GM21528 (cell line): ENCODE measurements at regions not wholly inside any gene's neighbourhood (a gene's known extent, or its start where the extent isn't known, plus 50 kb on each side); places are given as distances from the start of the nearest gene placed in this dataset.

Experiments used
- ATAC-seq: cut with Tn5 transposase; IDR thresholded peaks from one replicate; pipeline ENCODE4 v1.9.1; 2021; ENCODE audit warnings: mild to moderate bottlenecking, moderate library complexity; ENCODE audit not compliant: unreplicated experiment, low FRiP score

- no peak for ATAC-seq
Observed at GRCh38 chr11:131223198-131223991, 147.0 kb upstream of the NTM start.

DNA sequence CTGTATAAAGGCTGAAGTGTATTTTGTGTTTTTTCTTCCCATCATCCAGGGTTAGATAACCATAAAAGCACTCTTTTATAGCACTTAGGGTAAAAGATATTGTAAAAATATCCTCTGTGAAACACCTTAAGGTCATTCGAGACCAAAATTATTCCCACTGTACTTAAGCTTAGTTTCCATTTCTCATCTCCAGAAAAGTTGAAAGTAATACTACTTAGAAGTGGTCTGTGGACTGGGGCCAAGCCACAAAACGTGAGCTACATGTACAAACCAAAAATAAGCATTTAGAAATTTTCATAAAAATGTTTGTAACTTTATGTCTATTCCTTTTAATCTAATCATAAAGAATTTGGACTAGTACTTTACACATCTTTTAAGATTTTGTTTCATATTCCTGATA, 142.0 kb upstream of the NTM start:
- no peak for ATAC-seq

DNA sequence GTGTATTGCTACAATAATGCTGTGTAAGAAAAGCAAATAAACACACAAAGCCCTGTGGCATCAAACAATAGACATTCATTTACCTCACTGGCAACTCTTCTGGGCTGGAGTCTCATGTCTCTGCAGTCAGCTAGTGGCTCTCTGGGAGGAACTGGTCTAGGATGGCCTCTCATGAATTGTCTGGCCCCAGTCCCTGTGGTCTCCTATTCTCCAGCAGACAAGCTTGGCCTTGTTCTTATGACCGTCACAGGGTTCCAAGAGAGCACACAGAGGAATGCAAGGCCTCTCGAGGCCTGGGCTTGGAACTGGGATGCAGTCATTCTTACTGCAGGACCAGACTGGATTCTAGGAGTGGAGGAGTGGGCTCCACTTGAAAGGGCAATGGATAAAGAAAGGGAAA, 141.2 kb upstream of the NTM start:
- ATAC-seq, result no peak

DNA sequence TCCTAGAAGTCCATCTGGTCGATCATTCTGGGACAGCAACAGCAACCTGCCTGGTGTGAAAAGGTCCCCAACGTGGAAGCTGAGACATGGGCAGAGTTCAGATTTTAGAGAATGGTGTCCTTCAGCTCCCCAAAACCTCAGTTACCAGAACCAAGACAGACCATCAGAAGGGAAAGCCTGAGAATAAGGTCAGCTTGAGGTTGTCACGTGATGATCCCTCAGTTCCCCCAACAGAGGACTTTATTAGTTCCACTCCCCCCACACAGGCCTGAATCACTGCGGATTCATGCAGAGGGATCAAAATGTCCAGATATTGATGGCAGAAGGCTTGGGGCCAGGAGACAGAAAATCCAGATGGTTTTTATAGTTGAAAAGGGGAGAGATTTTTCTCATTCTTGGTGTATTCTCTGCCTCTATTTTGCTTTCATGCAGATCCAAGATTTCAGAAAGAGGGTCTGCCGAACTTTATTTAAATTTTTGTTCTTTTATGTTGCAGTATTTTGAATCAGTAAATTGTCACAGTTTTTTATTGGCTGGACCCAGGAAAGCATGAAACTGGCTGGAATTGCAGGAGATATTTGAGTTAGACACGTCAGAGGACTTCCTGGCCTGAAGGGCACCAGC, 139.0 kb upstream of the NTM start:
- no peak for ATAC-seq

DNA sequence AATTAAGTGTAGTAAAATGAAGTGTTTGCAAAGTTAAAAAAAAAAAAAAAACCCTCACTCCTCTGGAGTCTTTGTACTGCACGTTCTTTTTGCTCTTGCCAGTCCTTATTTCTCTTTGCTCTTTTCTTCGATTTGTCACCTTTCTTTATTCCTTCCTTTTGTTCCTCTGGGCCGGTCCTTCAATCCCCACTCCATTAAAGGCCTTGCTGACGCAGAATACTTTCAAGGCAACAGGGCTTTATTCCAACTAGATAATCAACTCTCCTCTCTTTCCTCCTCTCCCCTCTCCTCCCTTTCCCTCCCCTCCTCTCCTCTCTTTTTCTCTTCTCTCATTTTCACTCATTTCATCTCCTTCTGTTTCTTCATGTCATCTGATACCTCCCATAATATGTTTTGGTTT, 138.2 kb upstream of the NTM start:
- ATAC-seq, result no peak

GRCh38 chr11:131234221-131234620, 136.2 kb upstream of the NTM start:
- no peak for ATAC-seq

GRCh38 chr11:131235328-131236298, 134.8 kb upstream of the NTM start:
- no peak for ATAC-seq

GRCh38 chr11:131240421-131240820, 130.0 kb upstream of the NTM start:
- ATAC-seq, result no peak

DNA sequence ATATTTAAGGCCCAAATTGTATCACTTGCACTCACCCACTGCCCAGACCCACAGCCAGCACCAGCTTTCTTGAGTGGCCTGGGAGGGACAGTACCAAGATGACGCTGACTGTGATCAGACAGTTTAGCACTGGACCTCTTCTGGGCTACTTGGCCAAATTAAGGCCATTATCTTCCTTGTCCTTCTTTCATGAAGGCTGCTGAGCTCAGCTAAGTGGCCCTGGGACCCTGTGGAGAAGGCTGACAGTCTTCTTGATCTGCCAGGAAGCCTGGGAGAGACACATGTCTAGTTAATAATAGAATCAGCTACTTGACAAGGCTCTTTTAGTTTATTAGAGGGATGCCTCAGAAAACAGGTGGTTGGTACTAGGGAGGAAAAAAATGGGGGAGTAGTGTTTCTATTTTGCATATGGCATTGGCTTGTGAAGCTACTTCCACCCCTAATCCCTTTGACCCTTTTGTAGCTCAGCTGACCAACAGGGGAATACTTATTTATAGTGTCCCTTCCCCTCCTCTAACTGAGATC, 127.9 kb upstream of the NTM start:
- no peak for ATAC-seq

DNA sequence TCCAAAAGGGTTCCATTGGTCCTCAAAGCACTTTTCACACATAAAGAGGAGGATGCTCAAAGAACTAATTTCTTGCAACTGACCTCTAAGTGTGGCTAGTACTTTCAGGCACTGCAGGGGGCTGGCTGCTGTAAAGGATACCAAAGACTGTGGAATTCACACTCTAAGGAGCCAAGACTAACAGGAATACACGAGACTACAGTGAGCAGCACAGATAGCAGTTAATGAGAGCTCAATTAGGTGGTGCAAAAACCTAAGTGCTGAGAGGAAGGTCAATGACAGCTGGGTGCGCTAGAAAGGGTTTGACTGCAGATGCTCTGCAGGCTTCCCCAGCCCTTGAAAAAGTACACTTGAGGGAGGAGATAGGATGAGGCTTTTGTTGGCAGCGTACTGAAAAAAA, 124.3 kb upstream of the NTM start:
- ATAC-seq, result no peak

DNA sequence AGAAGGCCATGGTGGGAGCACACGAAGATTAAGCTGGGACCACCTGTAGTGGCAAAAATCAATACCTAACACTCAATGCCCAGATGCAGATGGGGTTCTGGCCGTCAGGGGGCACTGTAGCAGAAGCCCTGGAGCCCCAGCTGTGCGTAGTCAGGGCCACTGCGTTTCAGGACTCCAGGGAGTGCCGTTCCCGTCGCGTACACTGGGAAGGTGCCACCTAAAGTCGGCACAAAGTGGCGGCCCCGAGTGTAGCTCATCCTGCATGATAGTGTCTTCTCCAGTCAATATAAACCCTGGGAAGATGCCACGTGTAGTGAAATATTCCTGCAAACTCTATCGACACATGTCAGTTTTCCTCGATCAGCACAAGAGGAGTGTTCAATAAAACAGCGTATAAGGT, 123.8 kb upstream of the NTM start:
- ATAC-seq, result no peak

- ATAC-seq, result no peak
Observed at GRCh38 chr11:131248588-131248987, 121.8 kb upstream of the NTM start.

GRCh38 chr11:131253142-131253655, 117.2 kb upstream of the NTM start:
- no peak for ATAC-seq

DNA sequence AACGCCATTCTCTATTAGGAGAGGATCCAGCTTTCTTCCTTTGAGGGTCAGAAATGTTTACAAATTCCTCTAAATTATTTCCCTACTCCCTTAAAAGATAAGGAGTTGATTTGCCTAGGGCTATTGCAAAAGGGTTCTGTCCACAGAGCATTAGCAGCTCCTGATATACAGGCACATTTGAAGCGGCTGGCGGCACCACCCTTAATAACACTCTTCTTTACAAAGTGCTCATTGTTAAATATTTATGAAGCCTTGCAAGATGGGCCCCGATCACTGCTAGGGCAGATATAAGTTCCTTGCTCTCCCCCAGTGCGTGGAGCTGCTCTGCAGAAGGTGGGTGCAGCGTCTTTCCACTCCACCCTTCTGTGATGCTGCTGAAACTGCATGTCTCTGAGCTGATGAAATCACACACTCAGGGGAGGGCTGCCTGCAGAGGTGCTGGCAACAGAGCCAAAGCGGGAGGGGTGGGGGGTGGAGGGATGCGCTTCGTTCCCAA, 116.7 kb upstream of the NTM start:
- ATAC-seq, result no peak

GRCh38 chr11:131254254-131254653, 116.2 kb upstream of the NTM start:
- ATAC-seq, result no peak

DNA sequence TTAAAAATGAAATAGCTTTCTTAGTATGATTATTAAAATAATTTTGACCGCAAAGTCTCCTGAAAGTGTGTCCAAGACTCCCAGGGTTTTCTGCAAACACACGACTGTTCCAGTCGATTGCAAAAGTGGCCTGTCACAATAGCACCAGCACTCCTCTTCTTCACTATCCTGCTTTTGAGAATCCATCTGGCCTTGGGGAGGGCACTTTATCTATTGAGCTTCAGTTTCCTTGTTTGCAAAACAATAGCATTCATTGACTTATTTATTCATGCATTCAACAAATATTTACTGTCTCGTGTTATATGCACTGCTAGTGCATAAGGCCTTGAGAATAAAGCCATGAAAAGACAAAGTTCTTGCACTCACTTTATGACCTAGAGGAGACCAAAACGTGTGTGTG, 96.2 kb upstream of the NTM start:
- ATAC-seq, result no peak

DNA sequence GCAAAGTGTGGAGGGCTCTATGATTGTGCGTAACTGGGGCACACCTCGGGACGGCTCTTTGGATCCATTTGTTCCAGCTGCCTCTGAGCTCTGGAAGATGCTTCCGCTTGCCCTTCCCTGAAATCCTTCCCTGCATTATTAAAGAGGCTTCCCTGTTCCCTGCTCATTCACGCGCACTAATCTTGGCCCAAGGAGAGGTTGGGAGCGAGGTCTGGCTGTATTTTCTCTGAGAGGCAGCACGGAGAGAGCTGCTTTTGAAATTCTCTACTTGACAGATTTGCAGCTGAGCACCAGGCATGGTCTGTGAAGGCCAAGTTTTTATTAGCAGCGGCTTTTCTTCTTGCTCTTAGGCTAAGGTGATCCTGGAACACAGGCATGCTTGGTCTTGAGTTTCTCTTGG, 94.8 kb upstream of the NTM start:
- ATAC-seq, result no peak

DNA sequence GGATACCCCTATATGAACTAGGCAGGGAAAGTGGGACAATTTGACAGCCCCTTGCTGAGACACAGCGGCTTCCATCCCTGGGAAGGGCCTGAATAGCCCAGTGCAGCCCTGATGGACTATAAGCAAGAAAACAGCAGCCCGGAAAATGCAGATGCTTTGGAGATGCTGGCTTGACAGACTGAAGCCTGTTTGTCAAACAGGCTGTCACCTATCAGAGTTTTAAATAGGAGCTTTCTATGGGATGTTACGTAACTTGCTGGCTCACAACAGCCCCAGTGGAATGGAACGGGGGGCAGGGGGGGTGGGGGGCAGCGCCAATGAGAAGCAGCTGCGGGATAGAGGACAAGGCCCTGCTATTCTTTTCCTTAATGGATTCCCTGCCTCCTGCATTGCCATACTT, 91.9 kb upstream of the NTM start:
- no peak for ATAC-seq

GRCh38 chr11:131279654-131280384, 90.6 kb upstream of the NTM start:
- ATAC-seq, result no peak

- no peak for ATAC-seq
Observed at GRCh38 chr11:131281316-131281715, 89.1 kb upstream of the NTM start.
